WTC11 (cell line): ENCODE measurements at regions not wholly inside any gene's neighbourhood (a gene's known extent, or its start where the extent isn't known, plus 50 kb on each side); places are given as distances from the start of the nearest gene placed in this dataset.

Experiments used
- ATAC-seq: fragments of 200-7000 bp; cut with Tn5 transposase; 2 replicates; pipeline ENCODE4 v1.10.0; 2021; ENCODE audit warnings: mild to moderate bottlenecking, moderate library complexity
- CTCF ChIA-PET: fragments of 300-600 bp; sonication (Branson Sonifier 250); formaldehyde crosslinking; loops from one replicate; lab custom pipeline; 2021; ENCODE audit warnings: antibody characterized with exemption; lab: Charles Lee
- POLR2A ChIA-PET: fragments of 350-600 bp; sonication (Branson Sonifier 250); formaldehyde crosslinking; loops from one replicate; lab custom pipeline; 2021; ENCODE audit warnings: antibody characterized with exemption; lab: Charles Lee
- DNase-seq: peaks from one replicate; pipeline ENCODE4 v3.0.0; 2021; ENCODE audit warnings: low spot score
- H3K27ac Mint-ChIP-seq: 2 replicates; pipeline ENCODE4 v1.8.0; 2021; ENCODE audit warnings: mixed read lengths
- H3K27me3 Mint-ChIP-seq: 2 replicates; pipeline ENCODE4 v1.8.0; 2021; ENCODE audit warnings: low read depth, mild to moderate bottlenecking, moderate library complexity, mixed read lengths
- H3K36me3 Mint-ChIP-seq: 2 replicates; pipeline ENCODE4 v1.8.0; 2021; ENCODE audit warnings: mixed read lengths
- H3K4me1 Mint-ChIP-seq: 2 replicates; pipeline ENCODE4 v1.8.0; 2022; ENCODE audit warnings: mixed read lengths
- H3K4me3 Mint-ChIP-seq: 2 replicates; pipeline ENCODE4 v1.8.0; 2021; ENCODE audit warnings: mild to moderate bottlenecking, moderate library complexity, mixed read lengths
- H3K9me3 Mint-ChIP-seq: 2 replicates; pipeline ENCODE4 v1.8.0; 2021; ENCODE audit warnings: mixed read lengths
- EMX1 ChIP-seq: fragments of 250-450 bp; sonication (Bioruptor Pico); IDR thresholded peaks from 2 replicates; pipeline ENCODE4 v1.8.0; 2021; ENCODE audit warnings: mild to moderate bottlenecking
- IRF2 ChIP-seq: sonication (generic); formaldehyde crosslinking; IDR thresholded peaks from 2 replicates; pipeline ENCODE4 v1.8.0; 2022; ENCODE audit warnings: low read depth, missing genetic modification reagents, borderline replicate concordance
- JUN ChIP-seq: sonication (generic); formaldehyde crosslinking; IDR thresholded peaks from 2 replicates; pipeline ENCODE4 v1.8.0; 2023; ENCODE audit warnings: mild to moderate bottlenecking, missing genetic modification reagents
- NFATC4 ChIP-seq: fragments of 250-450 bp; sonication (Bioruptor Pico); IDR thresholded peaks from 2 replicates; pipeline ENCODE4 v1.9.0; 2021; ENCODE audit warnings: mild to moderate bottlenecking
- NFE2L1 ChIP-seq: sonication (generic); formaldehyde crosslinking; IDR thresholded peaks from 2 replicates; pipeline ENCODE4 v1.8.1; 2023; ENCODE audit warnings: missing genetic modification reagents
- PRRX2 ChIP-seq: fragments of 250-450 bp; sonication (Bioruptor Pico); IDR thresholded peaks from 2 replicates; pipeline ENCODE4 v1.8.0; 2021; ENCODE audit warnings: mild to moderate bottlenecking
- SOX15 ChIP-seq: fragments of 250-450 bp; sonication (Bioruptor Pico); IDR thresholded peaks from 2 replicates; pipeline ENCODE4 v1.9.0; 2021; ENCODE audit warnings: mild to moderate bottlenecking
- ZNF416 ChIP-seq: fragments of 250-450 bp; sonication (Bioruptor Pico); IDR thresholded peaks from 2 replicates; pipeline ENCODE4 v1.9.0; 2021; ENCODE audit warnings: mild to moderate bottlenecking, inconsistent platforms
- ZNF671 ChIP-seq: fragments of 250-450 bp; sonication (Bioruptor Pico); IDR thresholded peaks from 2 replicates; pipeline ENCODE4 v1.8.0; 2021; ENCODE audit warnings: mild to moderate bottlenecking
- TF ChIP-seq, protein P1 (sequence below): fragments of 250-450 bp; sonication (Bioruptor Pico); IDR thresholded peaks from 2 replicates; pipeline ENCODE4 v1.9.0; 2021; ENCODE audit warnings: mild to moderate bottlenecking, borderline replicate concordance
- TF ChIP-seq, protein P2 (sequence below): fragments of 250-450 bp; sonication (Bioruptor Pico); IDR thresholded peaks from 2 replicates; pipeline ENCODE4 v1.8.0; 2021; ENCODE audit warnings: mild to moderate bottlenecking
- TF ChIP-seq, protein P3 (sequence below): fragments of 250-450 bp; sonication (Bioruptor Pico); IDR thresholded peaks from 2 replicates; pipeline ENCODE4 v1.9.0; 2021; ENCODE audit warnings: mild to moderate bottlenecking
- TF ChIP-seq, protein P4 (sequence below): fragments of 250-450 bp; sonication (Bioruptor Pico); IDR thresholded peaks from 2 replicates; pipeline ENCODE4 v1.9.0; 2021; ENCODE audit warnings: moderate library complexity, mild to moderate bottlenecking, inconsistent platforms, borderline replicate concordance
- TF ChIP-seq, protein P5 (sequence below): fragments of 250-450 bp; sonication (Bioruptor Pico); conservative IDR thresholded peaks from 2 replicates; pipeline ENCODE4 v1.9.0; 2021; ENCODE audit warnings: mild to moderate bottlenecking
- TF ChIP-seq, protein P6 (sequence below): sonication (generic); formaldehyde crosslinking; IDR thresholded peaks from 2 replicates; pipeline ENCODE4 v1.8.0; 2023; ENCODE audit warnings: mild to moderate bottlenecking, missing genetic modification reagents

DNA sequence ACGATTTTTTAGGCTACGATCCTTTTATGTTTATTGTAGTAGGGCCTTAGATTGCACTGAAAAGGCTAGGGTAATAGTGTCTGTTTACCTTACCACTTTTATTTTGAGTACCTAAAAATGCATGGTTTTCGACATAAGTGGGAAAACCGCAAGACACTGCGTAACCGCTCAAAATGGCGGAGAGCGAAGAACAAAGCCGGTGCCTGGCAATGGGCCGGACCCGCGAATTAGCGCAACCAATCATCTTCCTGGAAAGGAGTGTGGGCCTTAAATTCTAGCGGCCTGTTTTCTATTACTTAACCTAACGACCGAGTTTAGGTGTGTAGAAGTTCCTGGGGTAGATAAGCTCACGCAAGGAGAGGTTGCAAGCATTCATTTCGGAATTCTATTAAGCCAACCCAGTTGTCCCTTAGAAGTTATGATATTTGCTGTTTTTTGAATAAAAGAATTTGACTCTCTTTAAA, 118.0 kb downstream of the HFE start:
- H3K4me3 Mint-ChIP-seq = no peak overlapping the region
- DNase-seq = peak; percentile 65
- TF ChIP-seq NFE2L1 (CRISPR knock-in tag) = no peak
- peak; percentile 98 for TF ChIP-seq ZNF671
- TF ChIP-seq PRRX2 = peak; percentile 99
- peak; percentile 97; the same call in 1 of the 2 replicates for TF ChIP-seq ZNF416
- TF ChIP-seq, protein P1, sequence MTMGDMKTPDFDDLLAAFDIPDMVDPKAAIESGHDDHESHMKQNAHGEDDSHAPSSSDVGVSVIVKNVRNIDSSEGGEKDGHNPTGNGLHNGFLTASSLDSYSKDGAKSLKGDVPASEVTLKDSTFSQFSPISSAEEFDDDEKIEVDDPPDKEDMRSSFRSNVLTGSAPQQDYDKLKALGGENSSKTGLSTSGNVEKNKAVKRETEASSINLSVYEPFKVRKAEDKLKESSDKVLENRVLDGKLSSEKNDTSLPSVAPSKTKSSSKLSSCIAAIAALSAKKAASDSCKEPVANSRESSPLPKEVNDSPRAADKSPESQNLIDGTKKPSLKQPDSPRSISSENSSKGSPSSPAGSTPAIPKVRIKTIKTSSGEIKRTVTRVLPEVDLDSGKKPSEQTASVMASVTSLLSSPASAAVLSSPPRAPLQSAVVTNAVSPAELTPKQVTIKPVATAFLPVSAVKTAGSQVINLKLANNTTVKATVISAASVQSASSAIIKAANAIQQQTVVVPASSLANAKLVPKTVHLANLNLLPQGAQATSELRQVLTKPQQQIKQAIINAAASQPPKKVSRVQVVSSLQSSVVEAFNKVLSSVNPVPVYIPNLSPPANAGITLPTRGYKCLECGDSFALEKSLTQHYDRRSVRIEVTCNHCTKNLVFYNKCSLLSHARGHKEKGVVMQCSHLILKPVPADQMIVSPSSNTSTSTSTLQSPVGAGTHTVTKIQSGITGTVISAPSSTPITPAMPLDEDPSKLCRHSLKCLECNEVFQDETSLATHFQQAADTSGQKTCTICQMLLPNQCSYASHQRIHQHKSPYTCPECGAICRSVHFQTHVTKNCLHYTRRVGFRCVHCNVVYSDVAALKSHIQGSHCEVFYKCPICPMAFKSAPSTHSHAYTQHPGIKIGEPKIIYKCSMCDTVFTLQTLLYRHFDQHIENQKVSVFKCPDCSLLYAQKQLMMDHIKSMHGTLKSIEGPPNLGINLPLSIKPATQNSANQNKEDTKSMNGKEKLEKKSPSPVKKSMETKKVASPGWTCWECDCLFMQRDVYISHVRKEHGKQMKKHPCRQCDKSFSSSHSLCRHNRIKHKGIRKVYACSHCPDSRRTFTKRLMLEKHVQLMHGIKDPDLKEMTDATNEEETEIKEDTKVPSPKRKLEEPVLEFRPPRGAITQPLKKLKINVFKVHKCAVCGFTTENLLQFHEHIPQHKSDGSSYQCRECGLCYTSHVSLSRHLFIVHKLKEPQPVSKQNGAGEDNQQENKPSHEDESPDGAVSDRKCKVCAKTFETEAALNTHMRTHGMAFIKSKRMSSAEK (CRISPR knock-in tag) = peak; percentile 99
- peak; percentile 99 for TF ChIP-seq EMX1 (CRISPR knock-in tag)
- TF ChIP-seq, protein P2, sequence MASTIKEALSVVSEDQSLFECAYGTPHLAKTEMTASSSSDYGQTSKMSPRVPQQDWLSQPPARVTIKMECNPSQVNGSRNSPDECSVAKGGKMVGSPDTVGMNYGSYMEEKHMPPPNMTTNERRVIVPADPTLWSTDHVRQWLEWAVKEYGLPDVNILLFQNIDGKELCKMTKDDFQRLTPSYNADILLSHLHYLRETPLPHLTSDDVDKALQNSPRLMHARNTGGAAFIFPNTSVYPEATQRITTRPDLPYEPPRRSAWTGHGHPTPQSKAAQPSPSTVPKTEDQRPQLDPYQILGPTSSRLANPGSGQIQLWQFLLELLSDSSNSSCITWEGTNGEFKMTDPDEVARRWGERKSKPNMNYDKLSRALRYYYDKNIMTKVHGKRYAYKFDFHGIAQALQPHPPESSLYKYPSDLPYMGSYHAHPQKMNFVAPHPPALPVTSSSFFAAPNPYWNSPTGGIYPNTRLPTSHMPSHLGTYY (CRISPR knock-in tag) = peak; percentile 99
- TF ChIP-seq, protein P3, sequence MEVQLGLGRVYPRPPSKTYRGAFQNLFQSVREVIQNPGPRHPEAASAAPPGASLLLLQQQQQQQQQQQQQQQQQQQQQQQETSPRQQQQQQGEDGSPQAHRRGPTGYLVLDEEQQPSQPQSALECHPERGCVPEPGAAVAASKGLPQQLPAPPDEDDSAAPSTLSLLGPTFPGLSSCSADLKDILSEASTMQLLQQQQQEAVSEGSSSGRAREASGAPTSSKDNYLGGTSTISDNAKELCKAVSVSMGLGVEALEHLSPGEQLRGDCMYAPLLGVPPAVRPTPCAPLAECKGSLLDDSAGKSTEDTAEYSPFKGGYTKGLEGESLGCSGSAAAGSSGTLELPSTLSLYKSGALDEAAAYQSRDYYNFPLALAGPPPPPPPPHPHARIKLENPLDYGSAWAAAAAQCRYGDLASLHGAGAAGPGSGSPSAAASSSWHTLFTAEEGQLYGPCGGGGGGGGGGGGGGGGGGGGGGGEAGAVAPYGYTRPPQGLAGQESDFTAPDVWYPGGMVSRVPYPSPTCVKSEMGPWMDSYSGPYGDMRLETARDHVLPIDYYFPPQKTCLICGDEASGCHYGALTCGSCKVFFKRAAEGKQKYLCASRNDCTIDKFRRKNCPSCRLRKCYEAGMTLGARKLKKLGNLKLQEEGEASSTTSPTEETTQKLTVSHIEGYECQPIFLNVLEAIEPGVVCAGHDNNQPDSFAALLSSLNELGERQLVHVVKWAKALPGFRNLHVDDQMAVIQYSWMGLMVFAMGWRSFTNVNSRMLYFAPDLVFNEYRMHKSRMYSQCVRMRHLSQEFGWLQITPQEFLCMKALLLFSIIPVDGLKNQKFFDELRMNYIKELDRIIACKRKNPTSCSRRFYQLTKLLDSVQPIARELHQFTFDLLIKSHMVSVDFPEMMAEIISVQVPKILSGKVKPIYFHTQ (CRISPR knock-in tag) = peak; percentile 100
- TF ChIP-seq JUN (CRISPR knock-in tag) = 0 out of 2 replicates have a peak, but pooled peaks have one; percentile 70
- TF ChIP-seq, protein P4, sequence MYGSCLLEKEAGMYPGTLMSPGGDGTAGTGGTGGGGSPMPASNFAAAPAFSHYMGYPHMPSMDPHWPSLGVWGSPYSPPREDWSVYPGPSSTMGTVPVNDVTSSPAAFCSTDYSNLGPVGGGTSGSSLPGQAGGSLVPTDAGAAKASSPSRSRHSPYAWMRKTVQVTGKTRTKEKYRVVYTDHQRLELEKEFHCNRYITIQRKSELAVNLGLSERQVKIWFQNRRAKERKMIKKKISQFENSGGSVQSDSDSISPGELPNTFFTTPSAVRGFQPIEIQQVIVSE (CRISPR knock-in tag) = peak; percentile 91
- peak; percentile 99 for TF ChIP-seq NFATC4 (CRISPR knock-in tag)
- TF ChIP-seq SOX15 (CRISPR knock-in tag) = no peak
- no peak for TF ChIP-seq IRF2 (CRISPR knock-in tag)
- TF ChIP-seq, protein P5, sequence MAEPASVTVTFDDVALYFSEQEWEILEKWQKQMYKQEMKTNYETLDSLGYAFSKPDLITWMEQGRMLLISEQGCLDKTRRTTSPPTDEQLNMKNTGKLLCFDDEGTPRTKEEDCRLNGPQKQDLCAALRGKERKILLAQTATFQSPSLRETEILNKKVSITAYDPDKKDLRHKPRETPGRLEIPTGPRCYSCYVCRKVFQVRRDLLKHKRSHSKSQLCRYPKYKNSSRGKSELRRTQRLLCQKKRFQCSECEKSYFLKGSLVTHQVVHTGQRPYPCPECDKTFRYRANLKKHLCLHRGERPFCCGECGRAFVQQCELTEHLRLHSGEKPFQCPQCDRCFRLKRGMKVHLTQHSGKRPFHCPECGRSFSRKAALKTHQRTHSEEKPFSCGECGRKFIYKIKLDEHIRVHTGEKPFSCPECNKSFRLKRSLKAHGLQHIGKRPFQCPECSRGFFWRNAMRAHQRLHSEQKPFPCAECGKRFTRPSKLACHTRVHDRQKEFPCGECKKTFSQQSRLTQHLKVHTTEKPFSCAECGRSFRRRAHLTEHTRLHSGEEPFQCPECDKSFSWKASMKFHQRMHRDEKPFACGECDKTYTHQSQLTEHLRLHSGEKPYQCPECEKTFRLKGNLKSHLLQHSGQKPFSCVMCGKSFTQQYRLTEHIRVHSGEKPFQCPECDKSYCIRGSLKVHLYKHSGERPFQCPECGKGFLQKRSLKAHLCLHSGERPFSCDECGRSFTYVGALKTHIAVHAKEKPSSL (CRISPR knock-in tag) = peak; percentile 96
- TF ChIP-seq, protein P6, sequence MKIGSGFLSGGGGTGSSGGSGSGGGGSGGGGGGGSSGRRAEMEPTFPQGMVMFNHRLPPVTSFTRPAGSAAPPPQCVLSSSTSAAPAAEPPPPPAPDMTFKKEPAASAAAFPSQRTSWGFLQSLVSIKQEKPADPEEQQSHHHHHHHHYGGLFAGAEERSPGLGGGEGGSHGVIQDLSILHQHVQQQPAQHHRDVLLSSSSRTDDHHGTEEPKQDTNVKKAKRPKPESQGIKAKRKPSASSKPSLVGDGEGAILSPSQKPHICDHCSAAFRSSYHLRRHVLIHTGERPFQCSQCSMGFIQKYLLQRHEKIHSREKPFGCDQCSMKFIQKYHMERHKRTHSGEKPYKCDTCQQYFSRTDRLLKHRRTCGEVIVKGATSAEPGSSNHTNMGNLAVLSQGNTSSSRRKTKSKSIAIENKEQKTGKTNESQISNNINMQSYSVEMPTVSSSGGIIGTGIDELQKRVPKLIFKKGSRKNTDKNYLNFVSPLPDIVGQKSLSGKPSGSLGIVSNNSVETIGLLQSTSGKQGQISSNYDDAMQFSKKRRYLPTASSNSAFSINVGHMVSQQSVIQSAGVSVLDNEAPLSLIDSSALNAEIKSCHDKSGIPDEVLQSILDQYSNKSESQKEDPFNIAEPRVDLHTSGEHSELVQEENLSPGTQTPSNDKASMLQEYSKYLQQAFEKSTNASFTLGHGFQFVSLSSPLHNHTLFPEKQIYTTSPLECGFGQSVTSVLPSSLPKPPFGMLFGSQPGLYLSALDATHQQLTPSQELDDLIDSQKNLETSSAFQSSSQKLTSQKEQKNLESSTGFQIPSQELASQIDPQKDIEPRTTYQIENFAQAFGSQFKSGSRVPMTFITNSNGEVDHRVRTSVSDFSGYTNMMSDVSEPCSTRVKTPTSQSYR = no peak
- TF ChIP-seq, all 79 proteins: peak for 11
- Mint-ChIP-seq H3K9me3 (no peaks in the 10 kb centered on the region), H3K36me3 (peaks cover 4% of the 10 kb centered on the region; the same call in 1 of the 2 replicates), H3K27ac (no peak overlapping the region), H3K27me3 (no peaks in the 10 kb centered on the region), H3K4me1 (peaks cover 25% of the 10 kb centered on the region)
- POLR2A ChIA-PET = interaction anchor here (0.5 to 7.7 kb wide), 21 partner anchors 8 to 1616 kb away, joined by 3 to 199 read pairs (median 9); a partner anchor contains a TSS
- ATAC-seq = peak; percentile 3
- CTCF ChIA-PET = interaction anchor here (1.3 kb wide), 1 partner anchor 10 kb away, joined by 4 read pairs; no protein-coding TSS in a partner anchor
